22Rv1 (cell line): ENCODE measurements at regions not wholly inside any gene's neighbourhood (a gene's known extent, or its start where the extent isn't known, plus 50 kb on each side); places are given as distances from the start of the nearest gene placed in this dataset.

ENCODE experiments used
- ZFX ChIP-seq: fragments of 450-650 bp; IDR thresholded peaks from 2 replicates; pipeline ENCODE4 v1.6.1; 2017; ENCODE audit warnings: antibody characterized with exemption, borderline replicate concordance
- TF ChIP-seq, protein P1 (sequence below): fragments of 450-650 bp; IDR thresholded peaks from 2 replicates; pipeline ENCODE4 v1.5.1; 2017; ENCODE audit warnings: mild to moderate bottlenecking

- TF ChIP-seq, protein P1, sequence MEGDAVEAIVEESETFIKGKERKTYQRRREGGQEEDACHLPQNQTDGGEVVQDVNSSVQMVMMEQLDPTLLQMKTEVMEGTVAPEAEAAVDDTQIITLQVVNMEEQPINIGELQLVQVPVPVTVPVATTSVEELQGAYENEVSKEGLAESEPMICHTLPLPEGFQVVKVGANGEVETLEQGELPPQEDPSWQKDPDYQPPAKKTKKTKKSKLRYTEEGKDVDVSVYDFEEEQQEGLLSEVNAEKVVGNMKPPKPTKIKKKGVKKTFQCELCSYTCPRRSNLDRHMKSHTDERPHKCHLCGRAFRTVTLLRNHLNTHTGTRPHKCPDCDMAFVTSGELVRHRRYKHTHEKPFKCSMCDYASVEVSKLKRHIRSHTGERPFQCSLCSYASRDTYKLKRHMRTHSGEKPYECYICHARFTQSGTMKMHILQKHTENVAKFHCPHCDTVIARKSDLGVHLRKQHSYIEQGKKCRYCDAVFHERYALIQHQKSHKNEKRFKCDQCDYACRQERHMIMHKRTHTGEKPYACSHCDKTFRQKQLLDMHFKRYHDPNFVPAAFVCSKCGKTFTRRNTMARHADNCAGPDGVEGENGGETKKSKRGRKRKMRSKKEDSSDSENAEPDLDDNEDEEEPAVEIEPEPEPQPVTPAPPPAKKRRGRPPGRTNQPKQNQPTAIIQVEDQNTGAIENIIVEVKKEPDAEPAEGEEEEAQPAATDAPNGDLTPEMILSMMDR, result no peak
- TF ChIP-seq ZFX, result no peak
Measured at GRCh38 chr20:40457404-40457803, 231.6 kb downstream of the MAFB start.
